Renal cortex interstitium (tissue), 11 donors: ENCODE measurements at regions not wholly inside any gene's neighbourhood (a gene's known extent, or its start where the extent isn't known, plus 50 kb on each side); places are given as distances from the start of the nearest gene placed in this dataset.

ENCODE experiments used
- DNase-seq, 11 donors: peaks; one replicate each; pipeline ENCODE4 v3.0.0-alpha.2; 2013; ENCODE audit warnings: low read depth in 9 of 11, low spot score in 4 of 11; ENCODE audit errors: extremely low read depth in 1 of 11

DNA sequence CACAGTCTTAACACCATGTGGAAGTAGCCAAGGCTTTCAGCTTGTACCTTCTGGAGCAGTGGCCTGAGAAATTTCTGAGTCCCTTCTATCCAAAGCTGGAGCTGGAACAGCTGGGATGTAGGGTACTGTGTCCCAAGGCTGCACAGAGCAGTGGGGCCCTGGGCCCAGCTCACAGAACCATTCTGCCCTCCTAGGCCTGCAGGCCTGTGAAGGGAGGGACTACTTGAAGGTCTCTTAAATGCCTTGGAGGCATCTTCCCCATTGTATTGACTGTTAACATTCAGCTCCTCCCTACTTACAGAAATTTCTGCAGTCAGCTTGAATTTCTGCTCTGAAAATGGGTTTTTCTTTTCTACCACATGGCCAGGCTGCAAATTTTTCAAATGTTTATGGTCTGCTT lies 156.5 kb upstream of the MANEA start:
- no peak for DNase-seq

DNA sequence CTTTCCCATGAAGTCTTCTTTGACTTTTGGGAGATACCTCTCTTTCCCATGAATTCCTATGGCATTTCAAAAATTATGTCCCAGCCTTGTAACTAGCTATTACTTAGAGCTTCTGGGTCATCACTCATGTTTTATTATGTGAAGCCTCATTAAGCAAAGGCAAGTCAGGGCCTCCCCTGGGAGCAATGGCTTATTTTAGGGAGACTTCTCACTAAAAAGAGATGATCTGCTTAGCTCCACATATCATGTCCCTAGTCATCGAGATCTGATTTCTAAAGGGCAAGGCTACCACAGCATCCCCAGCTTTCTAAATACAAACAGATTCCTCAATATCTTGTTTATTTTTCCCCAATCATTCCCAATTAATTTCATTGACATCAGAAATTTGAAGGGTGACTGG lies 154.0 kb upstream of the MANEA start:
- peak in 5 of 11 donors; percentile 0 to 15 (median 5) for DNase-seq

DNA sequence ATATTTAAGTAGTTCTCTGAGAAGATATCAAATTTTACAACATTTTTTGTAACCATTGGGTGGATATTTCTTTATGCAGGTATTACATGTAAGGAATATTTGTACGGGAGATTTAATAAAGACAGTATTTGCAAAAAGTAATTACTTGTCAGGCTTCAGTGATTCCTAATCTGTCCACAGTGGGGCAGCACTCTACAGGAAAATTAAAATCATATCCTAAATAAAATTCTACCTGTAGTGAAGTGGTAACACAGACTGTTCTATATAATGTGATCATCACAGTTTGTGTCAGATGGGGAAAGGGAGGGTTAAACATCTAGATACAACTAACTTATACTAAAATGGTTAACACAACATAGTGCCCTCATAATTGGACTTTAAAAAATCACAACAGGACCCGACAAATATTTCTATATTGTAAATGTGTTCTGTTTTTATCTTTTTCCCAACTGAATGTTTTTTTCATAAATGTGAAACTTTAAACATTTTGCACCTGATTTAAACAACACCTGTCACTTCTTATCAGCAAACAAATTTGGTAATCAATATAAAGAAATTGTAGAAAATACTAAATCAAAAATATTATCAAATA lies 145.6 kb upstream of the MANEA start:
- peak in 8 of 11 donors; percentile 2 to 16 (median 8) for DNase-seq

DNA sequence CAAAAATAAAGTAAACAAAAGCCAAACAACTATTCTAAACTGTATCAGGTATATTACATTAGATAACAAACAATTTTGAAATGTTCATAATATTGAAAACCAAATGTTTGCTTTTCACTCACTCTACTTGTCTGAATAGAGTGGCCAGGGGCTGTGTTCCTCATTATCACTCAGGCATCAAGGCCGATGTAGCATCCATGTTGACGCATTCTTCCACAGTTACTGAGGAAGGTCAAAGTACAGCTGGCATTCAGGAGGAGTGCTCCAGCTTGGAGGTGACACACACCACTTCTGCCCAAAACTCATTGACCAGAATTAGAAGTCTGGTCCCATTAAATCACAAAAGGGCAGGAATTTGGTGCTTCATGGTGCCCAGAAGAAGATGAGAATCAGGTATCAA lies 137.6 kb upstream of the MANEA start:
- no peak for DNase-seq

DNA sequence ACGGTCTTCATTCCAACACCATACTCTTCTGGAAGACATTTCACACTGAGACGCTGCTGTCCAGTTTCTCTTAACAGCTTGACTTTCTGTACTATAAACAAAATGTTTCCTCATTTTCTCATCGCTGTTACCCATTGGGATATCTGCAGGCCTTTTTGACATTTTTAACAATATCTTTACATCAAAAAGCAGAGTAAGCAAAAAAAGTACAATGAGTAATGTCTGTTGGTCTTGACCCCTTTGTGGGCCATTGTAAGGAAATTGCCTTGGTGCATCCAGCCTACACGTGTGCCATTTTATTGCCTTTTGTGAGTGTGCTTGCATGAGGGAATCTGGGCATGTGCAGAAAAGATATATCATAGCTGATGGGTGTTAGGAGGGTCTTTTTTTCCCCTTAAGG lies 129.1 kb upstream of the MANEA start:
- no peak for DNase-seq

DNA sequence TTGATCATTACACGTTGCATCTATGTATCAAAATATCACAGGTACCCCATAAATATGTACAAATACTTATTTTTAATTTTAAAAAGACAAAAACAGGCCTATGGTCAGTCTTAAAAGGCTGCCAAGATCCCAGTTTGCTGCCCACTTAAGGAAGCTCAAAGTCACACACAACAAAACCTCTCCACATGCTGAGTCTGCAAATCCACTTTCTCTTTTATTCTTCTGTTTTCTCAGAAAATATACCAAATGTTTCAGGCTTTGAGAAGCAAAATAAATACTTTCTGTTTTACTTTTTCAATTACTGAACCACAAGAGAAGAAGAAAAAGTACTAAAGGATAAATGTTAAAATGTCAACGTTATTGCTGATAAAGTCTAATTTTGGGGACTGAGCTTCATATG lies 107.8 kb upstream of the MANEA start:
- DNase-seq: no peak

DNA sequence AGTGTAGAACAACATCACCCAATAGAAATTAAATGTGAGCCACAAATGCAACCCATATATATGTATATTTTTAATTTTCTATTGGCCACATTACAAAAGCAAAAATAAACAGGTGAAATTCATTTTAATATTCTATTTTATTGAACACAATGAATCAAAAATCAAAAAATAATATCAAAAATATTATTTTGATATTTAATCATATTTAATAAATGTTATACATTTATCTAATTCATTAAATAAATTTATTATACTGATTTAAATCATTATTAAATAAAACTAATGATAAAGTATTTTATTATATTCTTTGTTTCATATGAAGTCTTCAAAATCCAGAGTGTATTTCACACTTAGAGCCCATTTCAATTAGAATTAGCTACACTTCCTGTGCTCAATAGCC lies 98.4 kb upstream of the MANEA start:
- DNase-seq: no peak

DNA sequence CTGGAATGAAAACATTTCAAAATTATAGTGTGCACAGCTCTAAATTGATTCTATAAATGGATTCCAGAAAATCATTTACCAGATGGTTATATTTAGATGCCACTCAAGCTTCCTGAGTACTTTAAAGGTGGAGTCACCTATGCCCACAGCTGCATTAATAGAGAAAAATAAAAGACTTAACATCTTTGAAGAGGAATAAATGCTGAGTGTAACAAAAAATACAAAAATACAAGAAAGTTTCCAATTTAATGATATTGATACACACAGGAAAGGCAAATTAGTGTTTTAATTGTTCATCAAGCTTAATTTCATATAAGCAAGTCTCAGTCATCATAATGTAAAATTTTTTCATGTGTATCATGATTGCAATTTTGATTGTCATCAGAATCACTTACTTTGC lies 89.5 kb upstream of the MANEA start:
- no peak for DNase-seq

DNA sequence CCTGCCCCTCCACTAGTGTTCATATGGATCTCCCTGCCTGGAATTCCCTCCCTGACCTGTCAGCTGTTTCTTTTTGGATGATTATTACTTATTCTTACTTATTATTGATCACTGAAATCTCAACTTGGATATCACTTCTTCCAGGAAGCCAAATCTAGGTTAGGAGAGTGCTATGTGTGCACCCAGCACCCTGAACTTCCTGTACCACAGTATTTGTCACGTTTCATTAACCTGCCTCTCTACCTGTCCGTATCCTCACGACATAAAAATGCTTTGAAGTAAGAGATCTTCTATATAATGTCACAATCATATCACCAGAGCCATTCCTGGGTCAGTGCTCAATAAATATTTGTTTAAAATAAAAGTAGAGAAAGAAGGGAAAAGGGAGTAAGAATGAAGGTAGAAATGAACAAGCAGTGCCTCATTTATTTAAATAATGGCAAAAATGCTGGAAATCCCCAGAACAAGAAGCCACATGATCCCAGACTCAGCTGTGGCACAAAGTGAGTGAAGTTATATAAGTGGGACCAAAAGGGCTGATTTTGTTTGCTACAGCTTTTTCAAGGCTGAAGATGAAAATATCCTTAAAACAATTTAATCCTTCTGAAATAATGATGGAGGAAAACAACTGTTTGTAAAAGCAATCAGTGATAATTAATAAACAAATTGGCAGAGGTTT lies 88.0 kb upstream of the MANEA start:
- no peak for DNase-seq

DNA sequence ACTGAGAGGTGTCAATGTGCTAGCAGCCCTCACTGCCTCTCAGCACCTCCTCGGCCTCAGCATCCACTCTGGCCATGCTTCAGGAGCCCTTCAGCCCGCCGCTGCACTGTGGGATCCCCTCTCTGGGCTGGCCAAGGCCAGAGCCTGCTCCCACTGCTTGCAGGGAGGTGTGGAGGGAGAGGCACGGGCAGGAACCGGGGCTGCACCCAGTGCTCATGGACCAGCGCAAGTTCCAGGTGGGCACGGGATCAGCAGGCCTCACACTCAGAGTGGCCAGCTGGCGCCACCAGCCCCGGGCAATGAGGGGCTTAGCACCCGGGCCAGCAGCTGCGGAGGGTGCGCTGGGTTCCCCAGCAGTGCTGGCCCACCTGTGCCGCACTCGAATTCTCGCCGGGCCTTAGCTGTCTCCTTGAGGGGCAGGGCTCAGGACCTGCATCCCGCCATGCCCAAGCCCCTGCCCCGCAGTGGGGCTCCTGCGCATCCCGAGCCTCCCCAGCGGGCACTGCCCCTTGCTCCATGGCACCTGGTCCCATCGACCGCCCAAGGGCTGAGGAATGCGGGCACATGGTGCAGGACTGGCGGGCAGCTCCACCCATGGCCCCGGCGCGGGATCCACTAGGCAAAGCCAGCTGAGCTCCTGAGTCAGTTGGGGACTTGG lies 80.4 kb upstream of the MANEA start:
- no peak for DNase-seq

DNA sequence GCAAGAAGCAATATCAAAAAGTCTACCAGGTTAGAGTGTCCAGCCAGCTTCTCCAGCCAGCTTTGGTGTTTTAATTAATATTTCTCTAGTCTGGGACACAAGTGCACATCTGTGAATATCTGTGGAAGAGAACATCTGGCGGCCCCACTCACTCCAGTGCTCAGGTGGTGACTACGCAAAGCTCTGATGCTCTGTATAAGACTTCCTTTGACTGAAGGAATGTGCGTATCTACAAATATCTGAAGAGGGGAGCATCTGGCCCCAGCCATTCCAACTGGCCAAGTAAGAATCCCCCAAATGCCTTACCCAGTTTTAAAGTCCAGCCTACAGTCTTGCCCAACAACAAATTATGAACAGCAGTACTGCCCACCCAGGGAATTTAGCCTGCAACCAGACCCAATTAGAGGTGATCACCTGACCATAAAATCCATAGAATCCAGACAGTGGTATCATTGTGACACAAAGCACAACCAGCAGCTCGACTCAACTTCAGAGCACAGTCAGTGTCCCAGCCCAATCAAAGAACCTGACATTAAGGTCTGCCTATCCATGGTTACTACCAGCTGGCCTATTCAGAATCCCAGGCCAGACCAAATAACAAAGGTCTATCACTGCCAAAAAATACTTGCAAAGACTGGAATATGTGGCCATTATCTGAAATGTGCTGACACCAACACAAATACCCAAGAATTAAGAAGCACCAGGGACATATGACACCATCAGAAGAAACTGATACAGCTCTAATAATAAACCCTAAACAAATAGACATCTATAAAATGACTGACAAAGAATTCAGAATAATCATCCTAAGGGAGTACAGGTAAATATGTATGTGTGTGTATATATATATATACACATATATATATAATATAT lies 76.1 kb upstream of the MANEA start:
- DNase-seq: no peak

DNA sequence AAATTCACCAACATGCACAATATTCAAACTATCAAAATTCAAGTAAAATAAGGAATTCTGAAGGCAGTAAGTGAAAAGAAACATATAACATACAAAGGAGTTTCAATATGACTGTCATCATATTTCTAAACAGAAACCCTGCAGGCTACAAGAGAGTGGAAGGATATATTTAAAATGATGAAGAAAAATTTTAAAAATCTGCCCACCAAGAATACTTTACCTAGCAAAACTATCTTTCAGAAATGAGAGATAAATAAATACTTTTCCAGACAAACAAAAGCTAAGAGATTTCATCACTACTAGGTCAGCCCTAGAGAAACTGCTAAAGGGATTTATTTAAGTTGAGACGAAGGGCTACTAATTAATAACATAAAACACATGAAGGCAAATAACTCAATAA lies 73.8 kb upstream of the MANEA start:
- DNase-seq: no peak

DNA sequence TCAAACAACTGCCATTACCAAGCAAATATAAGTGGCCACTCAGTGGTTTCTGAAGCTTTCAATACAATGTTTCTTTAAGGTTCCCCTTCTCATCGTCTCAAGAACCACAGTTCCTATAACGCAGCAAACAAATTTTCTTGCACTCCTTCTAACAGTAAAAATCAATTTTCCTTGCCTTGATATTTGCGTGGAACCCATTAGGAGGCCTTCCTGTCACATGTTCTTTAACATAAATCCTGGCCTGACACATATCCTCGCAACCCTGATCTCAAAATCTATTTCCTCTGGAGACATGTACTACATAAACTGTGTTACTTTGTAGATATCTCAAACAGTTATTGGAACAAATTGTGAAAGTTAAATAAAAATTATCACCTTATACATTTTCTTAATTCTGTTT lies 65.9 kb upstream of the MANEA start:
- no peak for DNase-seq

DNA sequence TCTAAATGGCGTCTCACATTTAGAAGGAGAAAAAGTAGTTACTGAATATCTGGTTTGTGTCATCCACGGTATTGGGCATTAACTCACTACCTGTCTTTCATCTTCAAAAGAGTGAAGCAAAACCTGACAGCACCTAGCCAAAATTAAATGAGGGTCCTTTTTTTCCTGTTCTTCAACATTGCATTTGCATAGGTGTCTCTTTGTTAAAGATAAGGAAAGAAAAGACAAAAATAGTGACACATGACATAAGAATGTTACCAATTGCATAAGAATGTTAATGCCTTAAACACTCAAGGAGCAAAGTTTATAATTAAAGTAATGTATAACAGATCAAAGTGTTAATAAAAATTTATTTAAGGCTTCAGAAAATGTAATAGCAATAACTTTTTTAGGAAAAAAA lies 61.4 kb upstream of the MANEA start:
- no peak for DNase-seq

DNA sequence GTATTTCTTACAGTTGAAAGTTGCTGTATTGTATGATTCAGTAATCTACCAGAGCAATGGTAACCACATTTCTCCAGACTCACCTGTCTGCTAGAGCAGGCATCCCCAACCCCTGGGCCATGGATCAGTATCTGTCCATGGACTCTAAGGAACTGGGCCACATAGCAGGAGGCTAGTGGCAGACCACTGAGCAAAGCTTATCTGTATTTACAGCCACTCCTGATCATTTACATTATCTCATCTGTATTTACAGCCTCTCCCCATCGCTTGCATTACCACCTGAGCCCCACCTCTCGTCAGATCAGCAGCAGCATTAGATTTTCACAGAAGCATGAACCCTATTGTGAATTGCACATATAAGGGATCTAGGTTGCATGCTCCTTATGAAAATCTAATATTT lies 60.3 kb upstream of the MANEA start:
- no peak for DNase-seq

DNA sequence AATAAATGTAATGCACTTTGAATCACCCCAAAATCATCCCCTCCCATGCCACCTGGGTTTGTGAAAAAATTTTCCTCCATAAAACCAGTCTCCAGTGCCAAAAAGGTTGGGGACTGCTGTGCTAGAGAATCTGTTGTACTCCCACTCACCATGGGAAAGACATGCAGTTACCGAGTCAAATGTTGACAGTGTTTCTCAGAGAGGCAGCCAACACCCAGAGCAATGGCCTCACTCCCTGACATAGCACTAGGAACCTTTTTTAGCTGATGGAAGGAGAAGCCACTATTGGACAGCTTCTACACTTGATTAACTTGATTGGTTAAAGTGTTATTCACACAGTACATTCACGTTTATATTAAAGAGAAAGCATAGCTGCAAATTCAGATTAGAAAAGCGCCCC lies 59.8 kb upstream of the MANEA start:
- DNase-seq: no peak

DNA sequence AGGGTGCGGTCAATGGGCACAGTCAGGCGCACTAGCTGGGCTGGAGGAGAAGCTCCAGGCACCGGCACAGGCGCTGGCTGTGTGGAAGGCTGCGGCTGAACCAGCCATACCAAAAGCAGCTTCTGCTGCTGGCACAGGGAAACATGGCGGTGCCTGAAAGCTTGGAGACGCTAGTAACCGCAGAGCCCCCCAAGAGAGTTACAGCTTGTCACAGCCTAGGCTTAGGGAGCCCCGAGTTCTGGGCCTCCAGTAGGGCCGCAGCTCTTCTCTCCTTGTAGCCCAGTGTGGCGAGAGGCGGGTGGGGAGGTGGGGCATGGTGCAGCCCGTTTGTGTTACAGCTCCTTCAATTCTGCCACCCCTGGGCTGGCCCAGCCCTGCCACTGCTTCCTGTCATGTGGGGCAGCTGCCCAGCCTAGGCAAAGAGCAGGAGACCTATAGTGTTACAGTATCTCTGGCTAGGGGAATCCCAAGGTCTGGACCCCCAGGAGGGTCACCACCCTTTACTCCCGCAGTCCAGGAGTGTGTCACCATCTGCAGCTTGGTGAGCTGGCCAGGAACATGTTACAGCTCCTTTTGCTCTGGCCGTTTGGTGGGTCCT lies 58.6 kb upstream of the MANEA start:
- no peak for DNase-seq

DNA sequence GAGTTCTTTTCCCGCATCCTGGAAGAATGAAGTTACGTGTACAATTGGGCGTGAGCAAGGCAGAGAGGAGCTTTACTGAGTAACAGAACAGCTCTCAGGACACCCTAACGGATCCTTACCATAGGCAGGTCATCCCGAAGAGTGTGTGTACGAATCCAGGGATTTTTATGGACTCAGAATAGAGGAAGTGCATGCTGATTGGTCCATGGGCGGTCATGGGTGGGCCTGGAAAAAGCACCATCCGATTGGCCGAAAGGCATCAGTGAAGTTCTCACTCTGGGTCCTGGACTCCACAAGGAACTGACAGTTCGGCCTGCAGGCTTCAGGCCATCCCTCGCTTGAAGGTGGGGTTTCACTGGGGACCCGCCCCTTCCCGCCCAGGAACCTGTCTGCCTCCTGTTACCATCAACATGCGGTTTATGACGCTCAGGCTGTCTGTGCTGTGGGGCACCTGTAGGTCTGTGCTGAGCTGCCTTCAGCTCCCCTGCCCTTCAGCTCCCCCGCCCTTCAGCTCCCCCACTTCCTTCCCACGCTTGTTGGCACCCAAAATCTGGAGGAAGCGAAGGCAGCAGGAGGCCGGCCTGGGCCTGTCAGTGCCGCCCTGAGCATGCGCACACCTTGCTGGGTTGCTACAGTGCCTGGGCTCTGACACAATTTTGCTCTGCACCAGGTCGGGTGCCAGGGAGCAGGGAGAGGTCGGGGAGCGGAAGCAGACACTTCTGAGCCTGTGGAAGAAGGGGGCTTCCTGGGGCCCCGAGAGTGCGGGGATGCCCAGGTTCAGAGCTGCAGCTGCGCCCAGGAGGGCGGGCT lies 57.9 kb upstream of the MANEA start:
- DNase-seq: no peak

DNA sequence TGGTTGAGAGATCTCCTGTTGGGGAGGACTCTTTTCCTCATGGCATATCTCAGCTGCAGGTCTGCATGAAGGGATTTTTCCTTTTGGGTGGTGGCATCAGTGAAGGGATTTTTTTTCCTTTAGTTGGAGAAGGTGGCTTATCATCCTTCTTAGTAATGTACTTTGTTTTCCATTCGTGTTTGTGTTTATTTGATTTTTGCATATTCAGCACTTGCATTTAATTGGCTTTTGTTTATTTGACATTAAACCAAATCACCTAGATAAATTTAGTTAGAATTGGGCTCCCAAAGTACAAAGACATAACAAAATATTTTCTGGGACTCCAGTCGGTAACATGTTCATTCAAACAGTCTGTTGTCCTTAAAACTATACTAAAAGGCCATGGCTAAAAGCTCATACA lies 56.2 kb upstream of the MANEA start:
- DNase-seq: no peak
